Endothelial cell of umbilical vein (primary cell): ENCODE measurements at regions not wholly inside any gene's neighbourhood (a gene's known extent, or its start where the extent isn't known, plus 50 kb on each side); places are given as distances from the start of the nearest gene placed in this dataset.

ENCODE experiments used
- CTCF ChIP-seq, 2 donors: IDR thresholded peaks; 1 replicate in 1 of 2; 2 replicates in 1 of 2; pipeline ENCODE4 v1.5.1; 2011; ENCODE audit warnings: low read length in 2 of 2, mild to moderate bottlenecking in 2 of 2, moderate library complexity in 2 of 2, control low read depth in 1 of 2, inconsistent platforms in 1 of 2, low read depth in 1 of 2; ENCODE audit not compliant: insufficient read depth in 1 of 2; ENCODE audit errors: extremely low read depth in 1 of 2
- MYC ChIP-seq: IDR thresholded peaks from one replicate; pipeline ENCODE4 v1.6.1; 2011; ENCODE audit warnings: mild to moderate bottlenecking, low read depth, low read length
- POLR2A ChIP-seq: IDR thresholded peaks from 2 replicates; pipeline ENCODE4 v1.6.1; 2012; ENCODE audit warnings: low read depth, mild to moderate bottlenecking, control low read depth, low read length
- POLR2AphosphoS5 ChIP-seq: IDR thresholded peaks from 2 replicates; pipeline ENCODE4 v1.6.1; 2012; ENCODE audit warnings: low read depth, mild to moderate bottlenecking, control low read depth, low read length, moderate library complexity; ENCODE audit not compliant: insufficient read depth

GRCh38 chr12:74889563-74890236 lies 319.9 kb downstream of the KCNC2 start:
- TF ChIP-seq POLR2A: no peak
- no peak for TF ChIP-seq CTCF (IDR thresholded peaks at IDR 0.05; ENCODE audit: extremely low read depth in 1 of 2, insufficient read depth in 1 of 2, low read depth in 1 of 2, low read length in 2 of 2)
- no peak for TF ChIP-seq POLR2AphosphoS5
- no peak for TF ChIP-seq MYC
